GM12892 (cell line): ENCODE measurements at regions not wholly inside any gene's neighbourhood (a gene's known extent, or its start where the extent isn't known, plus 50 kb on each side); places are given as distances from the start of the nearest gene placed in this dataset.

Experiments used
- POLR2AphosphoS5 ChIP-seq: IDR thresholded peaks from 2 replicates; pipeline ENCODE4 v1.6.1; 2011; ENCODE audit warnings: low read depth, low read length, control low read depth
- TAF1 ChIP-seq: IDR thresholded peaks from 2 replicates; pipeline ENCODE4 v1.6.1; 2011; ENCODE audit warnings: low read depth, mild to moderate bottlenecking, control low read depth, low read length, borderline replicate concordance

DNA sequence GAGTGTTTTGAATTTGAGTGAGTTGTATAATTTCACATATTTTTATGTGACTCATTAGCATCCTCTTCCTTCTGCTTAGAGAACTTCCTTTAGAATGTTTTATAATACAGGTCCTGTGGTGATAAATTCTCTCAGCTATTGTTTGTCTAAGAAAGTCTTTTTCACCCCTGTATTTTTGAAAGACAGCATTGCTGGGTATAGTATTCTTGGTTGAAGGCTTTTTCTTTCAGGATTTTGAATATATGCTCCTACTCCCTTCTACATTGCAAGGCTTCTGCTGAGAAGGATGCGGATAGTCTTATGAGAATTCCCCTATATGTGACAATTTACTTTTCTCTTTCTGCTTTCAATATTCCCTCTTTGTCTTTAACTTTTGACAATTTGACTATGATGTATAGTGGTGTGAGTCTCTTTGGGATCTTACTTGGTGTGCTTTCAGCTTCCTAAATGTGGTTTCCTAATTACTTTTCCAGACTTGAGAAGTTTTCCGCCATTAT is 118.9 kb upstream of the HMGA2 start:
- TF ChIP-seq POLR2AphosphoS5 (no peak), TAF1 (no peak)
